ENCODE measurements at regions not wholly inside any gene's neighbourhood (a gene's known extent, or its start where the extent isn't known, plus 50 kb on each side); places are given as distances from the start of the nearest gene placed in this dataset.

DNA sequence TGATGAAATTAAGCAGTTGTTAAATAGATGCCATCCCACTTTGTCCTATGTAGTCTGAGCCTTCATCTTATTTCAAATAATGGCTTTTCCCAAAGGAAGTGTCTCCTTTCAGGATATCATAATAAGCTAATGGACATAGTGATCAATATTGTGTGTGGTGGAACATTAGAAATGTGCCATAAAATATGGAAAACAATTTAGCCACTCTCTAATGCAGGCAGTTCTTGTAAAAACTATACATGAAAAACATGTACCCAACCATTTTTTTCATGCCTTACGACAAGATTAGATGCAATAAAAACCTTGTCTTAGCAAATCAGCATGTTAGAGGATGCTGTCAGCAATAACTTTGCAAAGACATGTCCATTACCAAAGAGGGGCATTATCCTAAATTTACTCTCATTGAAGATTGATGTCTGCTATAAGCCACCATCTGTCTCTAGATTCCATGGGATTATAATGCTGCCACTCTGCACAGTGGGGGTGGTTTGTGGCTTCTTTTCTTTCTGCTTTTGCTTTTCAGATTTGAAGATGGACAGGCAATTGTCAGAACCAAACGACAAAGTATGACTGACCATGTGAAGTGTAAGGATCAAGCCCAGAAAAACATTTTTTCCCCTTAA lies 724.0 kb upstream of the ZNF608 start:
- in situ Hi-C loops (cut with HindIII; ENCODE audit: extremely low pct_ligation_motif_present, low pct_unique_long_range_greater_than_20kb) = no loop called here
- CTCF ChIA-PET (ENCODE audit: low intra/inter-chr PET ratio, low total read pairs) = no interaction called here
- no peak overlapping the region for H3K4me2 ChIP-seq (ENCODE audit: low read depth, low read length)

More for the DNA sequence above, 724.0 kb upstream of the ZNF608 start:
- Histone ChIP-seq H4K20me1 (ENCODE audit: insufficient read depth, low read length) (no peaks in the 10 kb centered on the region), H2AFZ (ENCODE audit: low read length) (no peak overlapping the region), H3K27me3 (ENCODE audit: control insufficient read depth in 1 of 2, insufficient read depth in 2 of 2, low read length in 2 of 2) (no peaks in the 10 kb centered on the region), H3K9ac (ENCODE audit: insufficient read depth, low read depth, low read length) (no peak overlapping the region), H3K27ac (ENCODE audit: extremely low read length, insufficient read depth, low read length) (no peak overlapping the region), H3K36me3 (replicated peaks in 1 of 2; ENCODE audit: control insufficient read depth in 1 of 2, insufficient read depth in 2 of 2, low read length in 2 of 2) (no peaks in the 10 kb centered on the region), H3K4me3 (replicated peaks in 1 of 3; ENCODE audit: insufficient read depth in 1 of 3, low read depth in 2 of 3, low read length in 3 of 3) (no peak overlapping the region), H3K4me1 (ENCODE audit: insufficient read depth, low read length) (no peaks in the 10 kb centered on the region), H3K79me2 (ENCODE audit: insufficient read depth, low read length) (no peaks in the 10 kb centered on the region), H3K9me3 (ENCODE audit: low read length) (no peaks in the 10 kb centered on the region; the same call in 1 of the 2 replicates)
- ATAC-seq = no peak
- WGBS (ENCODE audit: low lambda C conversion rate) = 4% methylated on average over 2 of the region's 2 CpGs
- no peak for TF ChIP-seq ZNF549 (CRISPR knock-in tag; IDR thresholded peaks at IDR 0.05)
- no peak for TF ChIP-seq CEBPG (CRISPR knock-in tag; IDR thresholded peaks at IDR 0.05)
- TF ChIP-seq ZNF274 (CRISPR knock-in tag; IDR thresholded peaks at IDR 0.05) = no peak
- TF ChIP-seq ZBTB44 (CRISPR knock-in tag; IDR thresholded peaks at IDR 0.05) = no peak
- TF ChIP-seq, protein P1, sequence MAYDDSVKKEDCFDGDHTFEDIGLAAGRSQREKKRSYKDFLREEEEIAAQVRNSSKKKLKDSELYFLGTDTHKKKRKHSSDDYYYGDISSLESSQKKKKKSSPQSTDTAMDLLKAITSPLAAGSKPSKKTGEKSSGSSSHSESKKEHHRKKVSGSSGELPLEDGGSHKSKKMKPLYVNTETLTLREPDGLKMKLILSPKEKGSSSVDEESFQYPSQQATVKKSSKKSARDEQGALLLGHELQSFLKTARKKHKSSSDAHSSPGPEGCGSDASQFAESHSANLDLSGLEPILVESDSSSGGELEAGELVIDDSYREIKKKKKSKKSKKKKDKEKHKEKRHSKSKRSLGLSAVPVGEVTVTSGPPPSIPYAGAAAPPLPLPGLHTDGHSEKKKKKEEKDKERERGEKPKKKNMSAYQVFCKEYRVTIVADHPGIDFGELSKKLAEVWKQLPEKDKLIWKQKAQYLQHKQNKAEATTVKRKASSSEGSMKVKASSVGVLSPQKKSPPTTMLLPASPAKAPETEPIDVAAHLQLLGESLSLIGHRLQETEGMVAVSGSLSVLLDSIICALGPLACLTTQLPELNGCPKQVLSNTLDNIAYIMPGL (CRISPR knock-in tag; IDR thresholded peaks at IDR 0.05; ENCODE audit: borderline replicate concordance in 1 of 2, low read depth in 1 of 2) = no peak
- TF ChIP-seq ZNF792 (CRISPR knock-in tag; IDR thresholded peaks at IDR 0.05) = no peak
- TF ChIP-seq AHDC1 (CRISPR knock-in tag; IDR thresholded peaks at IDR 0.05; ENCODE audit: borderline replicate concordance) = no peak
- TF ChIP-seq, protein P2, sequence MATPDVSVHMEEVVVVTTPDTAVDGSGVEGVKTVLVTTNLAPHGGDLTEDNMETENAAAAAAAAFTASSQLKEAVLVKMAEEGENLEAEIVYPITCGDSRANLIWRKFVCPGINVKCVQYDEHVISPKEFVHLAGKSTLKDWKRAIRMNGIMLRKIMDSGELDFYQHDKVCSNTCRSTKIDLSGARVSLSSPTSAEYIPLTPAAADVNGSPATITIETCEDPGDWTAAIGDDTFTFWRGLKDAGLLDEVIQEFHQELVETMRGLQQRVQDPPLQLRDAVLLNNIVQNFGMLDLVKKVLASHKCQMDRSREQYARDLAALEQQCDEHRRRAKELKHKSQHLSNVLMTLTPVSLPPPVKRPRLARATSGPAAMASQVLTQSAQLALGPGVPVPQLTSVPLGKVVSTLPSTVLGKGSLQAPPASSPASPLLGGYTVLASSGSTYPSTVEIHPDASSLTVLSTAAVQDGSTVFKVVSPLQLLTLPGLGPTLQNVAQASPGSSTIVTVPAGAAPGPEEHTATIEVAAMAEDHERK (CRISPR knock-in tag; IDR thresholded peaks at IDR 0.05; ENCODE audit: low read depth) = no peak
- TF ChIP-seq PRPF4 (IDR thresholded peaks at IDR 0.05; ENCODE audit: low read depth, low read length, poor library complexity, severe bottlenecking) = no peak
- no peak for TF ChIP-seq CHCHD3 (CRISPR knock-in tag; IDR thresholded peaks at IDR 0.05)
- no peak for DNase-seq (ENCODE audit: low spot score)
- POLR2A ChIA-PET = no interaction called here
- no peak for FAIRE-seq
- intact Hi-C loops (cut with micrococcal nuclease; ENCODE audit: unreplicated experiment) = no loop called here
- no TSS peak for BruUV-seq (replicated peaks)

Measured in HepG2 (cell line).